ENCODE measurements at regions not wholly inside any gene's neighbourhood (a gene's known extent, or its start where the extent isn't known, plus 50 kb on each side); places are given as distances from the start of the nearest gene placed in this dataset. TPM values are rescaled to one million over a fixed set of nuclear protein-coding genes. Genes with fewer than 3 reads are reported as not detected.

DNA sequence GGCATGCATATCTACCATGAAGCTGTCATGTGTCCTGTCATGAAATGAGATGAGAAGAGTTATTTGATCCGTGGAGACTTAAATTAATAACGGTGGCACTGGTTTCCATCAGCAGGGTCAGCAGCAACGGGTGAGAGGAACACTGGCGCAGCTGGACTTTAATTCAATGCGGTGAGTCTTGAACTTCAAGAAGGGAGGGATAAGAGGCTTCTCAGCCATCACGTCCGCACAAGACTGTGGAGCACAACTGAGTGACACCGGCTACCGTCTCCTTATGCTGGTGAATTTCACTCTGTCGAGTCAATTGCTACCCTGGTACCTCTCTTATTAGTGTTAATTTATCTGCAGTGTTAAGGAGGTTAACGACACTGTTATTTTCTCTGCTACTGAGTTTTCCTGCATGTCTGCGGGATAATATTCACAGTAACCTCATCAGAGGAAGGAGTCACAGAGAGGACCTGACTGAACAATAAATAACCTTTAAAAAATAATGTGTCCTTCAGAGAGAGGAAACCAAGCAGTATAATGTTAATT, 236.8 kb downstream of the EPHA4 start:
- intact Hi-C loops (cut with DNase I), result no loop called here
- DNase-seq (ENCODE audit: low spot score), result no peak

DNA sequence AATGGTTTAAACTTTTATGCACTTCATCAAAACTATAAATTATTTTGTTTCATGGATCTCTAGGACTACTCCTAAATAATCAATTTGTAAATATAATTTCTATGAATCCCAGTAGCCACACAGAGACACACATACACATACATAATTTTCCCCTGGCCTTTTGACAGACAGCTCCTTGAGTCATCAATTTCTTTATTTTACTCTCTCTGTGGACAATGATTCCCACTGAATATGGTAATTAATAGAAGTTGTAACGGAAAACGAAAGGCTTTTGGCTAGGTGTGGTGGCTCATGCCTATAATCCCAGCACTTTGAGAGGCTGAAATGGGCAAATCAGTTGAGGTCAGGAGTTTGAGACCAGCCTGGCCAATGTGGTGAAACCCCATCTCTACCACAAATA, 235.1 kb downstream of the EPHA4 start:
- DNase-seq (ENCODE audit: low spot score), result no peak

GRCh38 chr2:221337957-221338685, 234.0 kb downstream of the EPHA4 start:
- intact Hi-C loops (cut with DNase I), result no loop called here

More for the DNA sequence above, 235.1 kb downstream of the EPHA4 start:
- intact Hi-C loops (cut with DNase I), result no loop called here

GRCh38 chr2:221342388-221342787, 229.7 kb downstream of the EPHA4 start:
- DNase-seq (ENCODE audit: low spot score), result no peak
- intact Hi-C loops (cut with DNase I), result no loop called here

More at GRCh38 chr2:221337957-221338685, 234.0 kb downstream of the EPHA4 start:
- no peak for DNase-seq (ENCODE audit: low spot score)

DNA sequence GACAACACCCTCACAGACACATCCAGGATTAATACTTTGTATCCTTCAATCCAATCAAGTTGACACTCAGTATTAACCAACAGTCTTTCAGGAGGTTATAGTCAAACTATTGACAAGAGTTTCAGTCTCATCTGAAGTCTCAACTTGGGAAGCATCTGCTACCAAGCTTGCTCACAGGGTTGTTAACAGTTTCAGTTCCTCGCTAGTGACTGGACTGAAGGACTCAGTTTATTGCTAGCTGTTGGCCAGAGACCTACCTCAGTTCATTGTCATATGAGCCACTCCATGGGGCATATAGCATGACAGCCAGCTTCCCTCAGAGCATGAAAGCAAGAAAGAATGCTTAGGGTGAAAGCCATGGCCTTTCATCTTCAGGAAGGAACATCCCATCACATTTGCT, 228.6 kb downstream of the EPHA4 start:
- no peak for DNase-seq (ENCODE audit: low spot score)
- intact Hi-C loops (cut with DNase I), result no loop called here

- intact Hi-C loops (cut with DNase I), result no loop called here
- DNase-seq (ENCODE audit: low spot score), result no peak
These were observed 226.6 kb downstream of the EPHA4 start for GRCh38 chr2:221345516-221345915.

DNA sequence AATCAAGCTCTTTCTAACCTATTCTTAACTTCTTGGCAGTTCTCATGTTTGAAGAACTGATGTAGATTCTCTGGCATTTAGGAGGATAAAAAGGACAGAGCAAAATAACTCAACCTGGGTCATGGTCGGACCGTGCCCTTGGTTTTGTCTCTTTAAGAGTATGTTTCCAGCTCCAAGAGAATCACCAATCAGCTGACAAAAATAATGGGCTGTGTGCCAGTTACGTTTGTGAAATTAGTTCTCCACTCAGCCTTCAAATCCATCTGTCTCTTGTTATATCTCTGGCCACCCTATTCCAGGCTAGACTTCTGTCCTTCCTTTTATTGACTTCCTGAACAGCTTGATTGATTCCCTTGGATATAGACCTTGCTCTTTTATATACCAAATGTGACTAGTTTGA, 225.7 kb downstream of the EPHA4 start:
- intact Hi-C loops (cut with DNase I), result no loop called here
- DNase-seq (ENCODE audit: low spot score), result no peak

GRCh38 chr2:221347471-221347870, 224.6 kb downstream of the EPHA4 start:
- intact Hi-C loops (cut with DNase I), result no loop called here
- DNase-seq (ENCODE audit: low spot score), result no peak

DNA sequence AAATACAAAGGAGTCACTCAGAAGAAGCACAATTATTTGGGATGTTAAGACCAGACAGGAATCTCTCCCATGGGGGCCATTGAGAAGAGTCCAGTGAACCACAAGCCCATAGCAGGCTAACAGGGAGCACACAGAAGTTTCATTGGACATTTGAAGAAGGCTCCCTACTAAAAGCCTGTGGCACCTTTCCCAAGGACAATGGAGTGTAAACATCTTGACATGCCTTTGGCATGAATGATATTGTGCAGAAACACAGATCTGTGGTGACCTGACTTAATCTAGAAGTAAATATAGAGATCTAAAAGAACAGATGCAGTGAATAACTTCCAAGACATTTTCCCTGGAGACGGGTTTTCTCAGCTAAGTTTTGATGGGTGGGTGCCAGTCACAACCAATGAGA, 221.5 kb downstream of the EPHA4 start:
- intact Hi-C loops (cut with DNase I), result no loop called here
- no peak for DNase-seq (ENCODE audit: low spot score)

DNA sequence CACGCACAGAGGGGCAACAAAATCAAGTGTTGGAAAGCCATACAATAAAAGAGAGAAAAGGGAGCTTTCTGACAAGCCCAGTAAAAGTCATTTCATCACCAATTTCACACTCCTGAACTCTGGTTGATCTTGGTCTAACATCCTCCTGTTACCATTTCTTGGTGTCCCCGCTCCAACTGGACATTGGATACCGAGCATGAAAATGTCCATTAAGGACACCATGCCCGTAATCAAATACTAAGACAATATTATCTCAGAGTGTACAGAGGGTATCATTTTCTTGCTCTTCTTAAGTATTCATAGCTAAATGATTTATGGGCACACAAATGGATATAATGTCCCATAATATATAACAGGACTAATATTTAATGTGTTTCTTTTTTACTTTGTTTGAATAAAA, 218.9 kb downstream of the EPHA4 start:
- no peak for DNase-seq (ENCODE audit: low spot score)
- intact Hi-C loops (cut with DNase I), result no loop called here

DNA sequence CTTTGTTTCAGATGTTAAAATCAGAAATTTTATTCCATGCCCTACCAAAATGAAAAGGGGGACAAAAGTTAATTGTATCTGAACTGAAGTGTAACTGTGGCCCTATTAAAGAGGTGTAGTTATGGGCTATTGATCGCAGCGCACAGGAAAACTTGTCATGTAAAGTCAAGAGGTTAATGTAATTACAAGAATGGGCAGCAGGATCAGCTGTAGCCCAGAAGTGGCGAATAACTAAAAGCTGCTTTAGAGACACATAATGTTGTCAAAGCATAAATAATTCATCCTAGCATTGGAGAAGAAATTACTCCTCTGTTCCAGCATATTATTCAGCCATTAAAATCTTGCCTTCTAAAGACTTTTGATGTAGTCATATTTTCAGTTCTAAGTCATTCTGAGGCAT, 211.8 kb downstream of the EPHA4 start:
- DNase-seq (ENCODE audit: low spot score), result no peak
- intact Hi-C loops (cut with DNase I), result no loop called here

GRCh38 chr2:221360742-221361141, 211.4 kb downstream of the EPHA4 start:
- intact Hi-C loops (cut with DNase I), result no loop called here

GRCh38 chr2:221361633-221362032, 210.5 kb downstream of the EPHA4 start:
- intact Hi-C loops (cut with DNase I), result no loop called here
- DNase-seq (ENCODE audit: low spot score), result no peak

More at GRCh38 chr2:221360742-221361141, 211.4 kb downstream of the EPHA4 start:
- DNase-seq (ENCODE audit: low spot score), result no peak

GRCh38 chr2:221364672-221365071, 207.4 kb downstream of the EPHA4 start:
- DNase-seq (ENCODE audit: low spot score), result no peak
- intact Hi-C loops (cut with DNase I), result no loop called here

Small RNA genes lying in the stretch of these regions (microRNA-seq; reads per million reads assigned to microRNA genes)
- gene MIR4268, result not detected

All from cardiac septum (tissue), 1 donor.